CD4-positive, alpha-beta T cell treated with Interleukin-10 for 1 hour (primary cell): ENCODE measurements at regions not wholly inside any gene's neighbourhood (a gene's known extent, or its start where the extent isn't known, plus 50 kb on each side); places are given as distances from the start of the nearest gene placed in this dataset.

Experiments used
- DNase-seq: peaks from one replicate; pipeline ENCODE4 v3.0.0-alpha.2; 2020

- no peak for DNase-seq
These were observed 232.7 kb downstream of the MAF start for GRCh38 chr16:79367822-79368221.

- no peak for DNase-seq
These were observed 233.9 kb downstream of the MAF start for GRCh38 chr16:79366635-79367034.

GRCh38 chr16:79365702-79366101, 234.8 kb downstream of the MAF start:
- DNase-seq = no peak

- DNase-seq = no peak
These were observed 237.1 kb downstream of the MAF start for GRCh38 chr16:79363484-79363883.

GRCh38 chr16:79363035-79363434, 237.5 kb downstream of the MAF start:
- no peak for DNase-seq

GRCh38 chr16:79362300-79362970, 238.1 kb downstream of the MAF start:
- DNase-seq = peak; percentile 12

- no peak for DNase-seq
These were observed 239.3 kb downstream of the MAF start for GRCh38 chr16:79361132-79361751.

GRCh38 chr16:79360267-79360666, 240.3 kb downstream of the MAF start:
- DNase-seq = no peak

GRCh38 chr16:79359082-79359481, 241.5 kb downstream of the MAF start:
- DNase-seq = no peak

GRCh38 chr16:79358188-79358587, 242.3 kb downstream of the MAF start:
- DNase-seq = no peak

GRCh38 chr16:79355600-79356358, 244.8 kb downstream of the MAF start:
- DNase-seq = no peak

- DNase-seq = no peak
These were observed 248.6 kb downstream of the MAF start for GRCh38 chr16:79351927-79352326.

GRCh38 chr16:79349803-79350202, 250.7 kb downstream of the MAF start:
- no peak for DNase-seq

GRCh38 chr16:79348521-79349306, 251.8 kb downstream of the MAF start:
- no peak for DNase-seq

GRCh38 chr16:79347277-79347676, 253.3 kb downstream of the MAF start:
- no peak for DNase-seq

GRCh38 chr16:79339863-79340262, 260.7 kb downstream of the MAF start:
- no peak for DNase-seq

GRCh38 chr16:79337906-79338305, 262.6 kb downstream of the MAF start:
- DNase-seq = no peak

GRCh38 chr16:79336437-79337229, 263.9 kb downstream of the MAF start:
- no peak for DNase-seq

GRCh38 chr16:79334127-79334526, 266.4 kb downstream of the MAF start:
- DNase-seq = peak; percentile 28

- DNase-seq = no peak
These were observed 269.5 kb downstream of the MAF start for GRCh38 chr16:79331066-79331465.

- no peak for DNase-seq
These were observed 270.6 kb downstream of the MAF start for GRCh38 chr16:79329967-79330366.

- no peak for DNase-seq
These were observed 271.4 kb downstream of the MAF start for GRCh38 chr16:79329166-79329521.
